ENCODE measurements at regions not wholly inside any gene's neighbourhood (a gene's known extent, or its start where the extent isn't known, plus 50 kb on each side); places are given as distances from the start of the nearest gene placed in this dataset.

DNA sequence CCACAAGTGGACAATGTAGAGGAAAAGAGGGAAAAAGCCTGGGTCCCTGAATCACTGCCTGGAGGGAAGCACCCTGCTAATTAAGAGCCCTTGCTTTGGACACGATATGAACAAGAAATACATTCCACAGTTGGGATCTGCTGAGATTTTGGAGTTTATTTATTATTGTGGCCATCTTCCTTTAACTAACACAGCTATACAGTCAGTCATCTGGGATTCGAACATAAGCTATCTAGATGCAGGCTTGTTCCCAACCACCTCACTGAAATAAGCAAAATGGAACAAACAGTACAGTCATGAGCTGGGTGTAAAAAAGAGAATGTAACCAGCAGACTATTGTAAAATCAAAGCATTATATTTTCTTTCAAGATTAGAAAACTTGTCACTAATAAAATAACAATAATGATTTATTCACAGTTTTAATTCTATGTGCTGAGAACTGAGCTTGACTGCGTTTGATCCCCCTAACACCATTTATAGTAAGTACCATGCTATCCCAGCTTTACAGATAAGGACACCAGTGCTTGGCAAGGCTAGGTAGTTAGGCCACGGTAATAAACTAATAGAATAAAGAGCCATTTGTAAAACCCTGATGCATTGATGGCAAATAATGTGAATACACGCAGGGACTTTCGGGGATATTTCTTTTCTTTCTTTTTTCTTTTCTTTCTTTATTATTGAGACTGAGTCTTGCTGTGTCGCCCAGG is 223.8 kb upstream of the KLF6 start:
- Mint-ChIP-seq H3K4me3 (no peak overlapping the region), H3K9me3 (no peaks in the 10 kb centered on the region), H3K36me3 (no peaks in the 10 kb centered on the region), H3K4me1 (peaks cover 15% of the 10 kb centered on the region), H3K27ac (peak overlapping the region; percentile 11), H3K27me3 (no peaks in the 10 kb centered on the region)
- ATAC-seq (ENCODE audit: low read depth), result no peak
- no peak for DNase-seq (ENCODE audit: low spot score in 2 of 2)

GRCh38 chr10:4007771-4008170 is 222.8 kb upstream of the KLF6 start:
- H3K4me3 Mint-ChIP-seq, result no peak overlapping the region
- peaks cover 6% of the 10 kb centered on the region for H3K4me1 Mint-ChIP-seq
- no peaks in the 10 kb centered on the region for H3K9me3 Mint-ChIP-seq
- H3K27me3 Mint-ChIP-seq, result no peaks in the 10 kb centered on the region
- no peak overlapping the region for H3K27ac Mint-ChIP-seq
- ATAC-seq (ENCODE audit: low read depth), result no peak
- H3K36me3 Mint-ChIP-seq, result no peaks in the 10 kb centered on the region
- no peak for DNase-seq (ENCODE audit: low spot score in 2 of 2)

GRCh38 chr10:4006858-4007257 is 221.8 kb upstream of the KLF6 start:
- H3K27me3 Mint-ChIP-seq, result peaks cover 2% of the 10 kb centered on the region
- no peak for DNase-seq (ENCODE audit: low spot score in 2 of 2)
- no peaks in the 10 kb centered on the region for H3K9me3 Mint-ChIP-seq
- peaks cover 5% of the 10 kb centered on the region for H3K4me1 Mint-ChIP-seq
- no peak overlapping the region for H3K27ac Mint-ChIP-seq
- no peak overlapping the region for H3K4me3 Mint-ChIP-seq
- no peak for ATAC-seq (ENCODE audit: low read depth)
- no peaks in the 10 kb centered on the region for H3K36me3 Mint-ChIP-seq

DNA sequence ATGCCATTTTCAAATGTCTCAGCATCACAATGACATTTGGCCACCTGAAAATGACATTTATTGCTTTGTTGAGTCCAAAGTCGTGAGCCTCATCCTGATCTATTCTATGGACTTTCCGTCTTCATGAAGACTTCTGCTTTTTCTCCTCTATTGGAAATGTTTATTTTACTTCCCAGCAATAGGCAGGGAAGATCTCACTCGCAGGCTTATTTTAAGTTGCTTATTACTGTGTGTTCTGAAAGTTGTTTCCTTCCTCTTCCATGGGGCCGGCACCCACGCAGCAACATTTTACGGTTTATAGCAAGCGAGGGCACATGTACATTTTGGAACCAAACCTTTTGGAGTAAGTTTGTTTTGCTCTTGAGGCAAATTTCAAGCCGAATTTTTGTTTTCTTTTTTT is 221.0 kb upstream of the KLF6 start:
- Mint-ChIP-seq H3K27ac (no peak overlapping the region), H3K4me3 (no peak overlapping the region), H3K4me1 (peaks cover 5% of the 10 kb centered on the region), H3K36me3 (peaks cover 2% of the 10 kb centered on the region), H3K9me3 (peaks cover 1% of the 10 kb centered on the region), H3K27me3 (peaks cover 2% of the 10 kb centered on the region)
- no peak for DNase-seq (ENCODE audit: low spot score in 2 of 2)
- no peak for ATAC-seq (ENCODE audit: low read depth)

DNA sequence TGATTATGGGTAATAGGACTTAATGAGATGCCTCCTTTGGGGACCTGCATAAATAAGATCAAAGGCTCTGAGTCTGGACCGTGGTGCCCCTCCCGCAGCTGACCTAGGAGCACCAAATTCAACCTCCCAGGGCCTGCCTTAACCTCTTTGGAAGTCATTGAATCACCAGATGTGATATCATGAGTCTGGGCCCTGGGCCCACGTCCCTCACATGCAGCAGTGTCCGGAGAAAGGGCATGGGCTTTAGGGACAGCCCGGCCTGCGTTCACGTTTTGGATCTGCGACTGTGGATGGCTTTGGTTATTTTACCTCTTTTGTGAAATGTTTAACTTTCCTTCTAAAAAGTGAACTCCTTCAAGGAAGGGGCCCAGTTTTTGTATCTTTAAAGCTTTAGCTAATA is 220.0 kb upstream of the KLF6 start:
- H3K4me3 Mint-ChIP-seq, result no peak overlapping the region
- no peak overlapping the region for H3K27ac Mint-ChIP-seq
- peaks cover 2% of the 10 kb centered on the region for H3K27me3 Mint-ChIP-seq
- DNase-seq (ENCODE audit: low spot score in 2 of 2), result no peak
- peaks cover 7% of the 10 kb centered on the region for H3K36me3 Mint-ChIP-seq
- peaks cover 5% of the 10 kb centered on the region for H3K4me1 Mint-ChIP-seq
- no peak for ATAC-seq (ENCODE audit: low read depth)
- peaks cover 6% of the 10 kb centered on the region for H3K9me3 Mint-ChIP-seq

DNA sequence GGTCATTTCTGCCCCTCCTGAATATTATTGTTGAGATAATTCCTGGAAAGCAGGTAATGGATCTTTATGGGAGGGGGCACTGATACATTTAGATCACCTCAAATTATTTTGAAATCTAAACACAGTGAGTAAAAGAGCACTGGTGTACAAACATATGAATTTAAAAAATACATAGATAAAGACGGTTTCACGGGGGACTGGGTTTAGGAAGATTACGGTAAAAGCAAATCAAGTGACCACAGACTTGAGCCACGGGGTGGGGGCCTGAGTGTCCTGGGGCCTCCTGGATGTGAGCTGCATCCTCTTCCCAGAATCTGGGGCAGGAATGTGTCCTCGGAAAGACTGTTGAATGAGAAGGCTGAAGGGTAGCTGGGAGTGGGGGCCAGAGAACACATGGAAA is 219.1 kb upstream of the KLF6 start:
- Mint-ChIP-seq H3K36me3 (peaks cover 8% of the 10 kb centered on the region), H3K4me1 (peaks cover 5% of the 10 kb centered on the region), H3K27me3 (peaks cover 2% of the 10 kb centered on the region), H3K4me3 (no peak overlapping the region), H3K27ac (peak overlapping the region; percentile 40), H3K9me3 (peaks cover 7% of the 10 kb centered on the region)
- DNase-seq (ENCODE audit: low spot score in 2 of 2) (no peak), ATAC-seq (ENCODE audit: low read depth) (no peak)

- no peak for DNase-seq (ENCODE audit: low spot score in 2 of 2)
- no peak for ATAC-seq (ENCODE audit: low read depth)
- H3K27ac Mint-ChIP-seq, result peak overlapping the region; percentile 40
- peaks cover 7% of the 10 kb centered on the region for H3K9me3 Mint-ChIP-seq
- no peak overlapping the region for H3K4me3 Mint-ChIP-seq
- peaks cover 2% of the 10 kb centered on the region for H3K27me3 Mint-ChIP-seq
- H3K4me1 Mint-ChIP-seq, result peaks cover 5% of the 10 kb centered on the region
- peaks cover 9% of the 10 kb centered on the region for H3K36me3 Mint-ChIP-seq
Measured at GRCh38 chr10:4003348-4003973, 218.5 kb upstream of the KLF6 start.

GRCh38 chr10:4001811-4002210 is 216.8 kb upstream of the KLF6 start:
- peaks cover 7% of the 10 kb centered on the region for H3K9me3 Mint-ChIP-seq
- peaks cover 2% of the 10 kb centered on the region for H3K27me3 Mint-ChIP-seq
- no peak for DNase-seq (ENCODE audit: low spot score in 2 of 2)
- peaks cover 5% of the 10 kb centered on the region for H3K4me1 Mint-ChIP-seq
- ATAC-seq (ENCODE audit: low read depth), result no peak
- no peak overlapping the region for H3K27ac Mint-ChIP-seq
- H3K36me3 Mint-ChIP-seq, result peaks cover 9% of the 10 kb centered on the region
- no peak overlapping the region for H3K4me3 Mint-ChIP-seq

DNA sequence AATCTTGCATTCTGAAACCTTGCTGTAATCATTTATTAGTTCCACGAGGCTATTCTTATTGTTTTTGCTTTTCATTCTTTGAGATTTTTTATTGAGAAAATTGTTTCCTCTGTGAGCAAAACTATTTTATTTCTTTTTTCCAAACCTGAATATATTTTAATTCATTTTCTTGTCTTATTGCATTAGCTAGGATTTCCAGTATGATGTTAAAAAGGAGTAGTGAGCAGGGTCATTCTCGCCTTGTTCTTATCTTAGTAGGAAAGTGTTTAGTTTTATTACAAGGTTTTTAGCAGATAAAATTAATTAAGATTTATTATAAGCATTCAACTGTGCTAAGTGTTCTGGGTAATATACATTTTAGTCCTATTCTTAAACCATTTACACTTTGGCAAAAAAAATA is 214.6 kb upstream of the KLF6 start:
- no peak overlapping the region for H3K27ac Mint-ChIP-seq
- H3K4me3 Mint-ChIP-seq, result no peak overlapping the region
- H3K27me3 Mint-ChIP-seq, result peaks cover 2% of the 10 kb centered on the region
- H3K9me3 Mint-ChIP-seq, result peaks cover 7% of the 10 kb centered on the region
- no peak for ATAC-seq (ENCODE audit: low read depth)
- DNase-seq (ENCODE audit: low spot score in 2 of 2), result no peak
- peaks cover 9% of the 10 kb centered on the region for H3K36me3 Mint-ChIP-seq
- H3K4me1 Mint-ChIP-seq, result no peaks in the 10 kb centered on the region

GRCh38 chr10:3996697-3997096 is 211.7 kb upstream of the KLF6 start:
- DNase-seq (ENCODE audit: low spot score in 2 of 2), result no peak
- peaks cover 9% of the 10 kb centered on the region for H3K36me3 Mint-ChIP-seq
- H3K9me3 Mint-ChIP-seq, result peaks cover 7% of the 10 kb centered on the region
- no peaks in the 10 kb centered on the region for H3K27me3 Mint-ChIP-seq
- H3K27ac Mint-ChIP-seq, result no peak overlapping the region
- no peak overlapping the region for H3K4me3 Mint-ChIP-seq
- ATAC-seq (ENCODE audit: low read depth), result no peak
- H3K4me1 Mint-ChIP-seq, result peaks cover 4% of the 10 kb centered on the region

DNA sequence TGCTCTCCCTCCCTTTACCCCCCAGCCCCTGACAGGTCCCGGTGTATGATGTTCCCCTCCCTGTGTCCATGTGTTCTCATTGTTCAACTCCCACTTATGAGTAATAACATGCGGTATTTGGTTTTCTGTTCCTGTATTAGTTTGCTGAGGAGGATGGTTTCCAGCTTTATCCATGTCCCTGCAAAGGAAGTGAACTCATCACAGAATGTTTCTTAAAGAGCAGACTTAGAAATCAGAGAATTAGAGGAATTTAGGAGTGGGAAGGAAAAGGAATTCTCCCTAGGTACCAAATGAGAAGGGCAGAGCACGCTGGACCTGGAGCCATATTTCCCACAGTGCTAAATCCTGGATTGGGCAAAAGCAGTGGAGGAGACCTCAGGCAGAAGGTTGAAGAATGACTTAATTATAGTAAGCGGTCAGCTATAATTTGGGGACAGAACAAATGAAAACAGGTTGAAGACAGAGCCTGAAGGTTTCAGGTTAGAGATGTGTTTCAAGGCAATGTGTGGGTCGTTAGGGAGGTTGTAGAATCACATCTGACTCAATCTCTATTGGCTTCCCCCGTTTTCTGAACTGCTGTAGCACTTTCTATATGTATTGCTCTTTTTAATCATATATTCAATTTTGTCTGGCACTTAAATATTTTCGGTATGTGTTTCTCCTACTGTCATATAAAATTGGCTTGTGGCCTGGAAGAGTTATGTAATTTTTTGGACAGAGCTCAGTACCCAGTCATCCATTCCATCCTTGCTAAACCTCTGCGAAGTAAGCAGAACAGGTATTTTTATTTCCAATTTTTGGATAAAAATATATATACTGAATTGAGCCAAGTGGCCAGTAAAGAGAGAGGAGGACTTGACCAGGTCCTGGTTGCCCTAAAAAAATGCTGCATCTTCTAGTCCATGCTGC is 210.5 kb upstream of the KLF6 start:
- H3K9me3 Mint-ChIP-seq, result peaks cover 5% of the 10 kb centered on the region
- ATAC-seq (ENCODE audit: low read depth) (no peak), DNase-seq (ENCODE audit: low spot score in 2 of 2) (no peak)
- peaks cover 8% of the 10 kb centered on the region for H3K36me3 Mint-ChIP-seq
- no peaks in the 10 kb centered on the region for H3K27me3 Mint-ChIP-seq
- peaks cover 4% of the 10 kb centered on the region for H3K4me1 Mint-ChIP-seq
- peak overlapping the region; percentile 13 for H3K27ac Mint-ChIP-seq
- no peak overlapping the region for H3K4me3 Mint-ChIP-seq

DNA sequence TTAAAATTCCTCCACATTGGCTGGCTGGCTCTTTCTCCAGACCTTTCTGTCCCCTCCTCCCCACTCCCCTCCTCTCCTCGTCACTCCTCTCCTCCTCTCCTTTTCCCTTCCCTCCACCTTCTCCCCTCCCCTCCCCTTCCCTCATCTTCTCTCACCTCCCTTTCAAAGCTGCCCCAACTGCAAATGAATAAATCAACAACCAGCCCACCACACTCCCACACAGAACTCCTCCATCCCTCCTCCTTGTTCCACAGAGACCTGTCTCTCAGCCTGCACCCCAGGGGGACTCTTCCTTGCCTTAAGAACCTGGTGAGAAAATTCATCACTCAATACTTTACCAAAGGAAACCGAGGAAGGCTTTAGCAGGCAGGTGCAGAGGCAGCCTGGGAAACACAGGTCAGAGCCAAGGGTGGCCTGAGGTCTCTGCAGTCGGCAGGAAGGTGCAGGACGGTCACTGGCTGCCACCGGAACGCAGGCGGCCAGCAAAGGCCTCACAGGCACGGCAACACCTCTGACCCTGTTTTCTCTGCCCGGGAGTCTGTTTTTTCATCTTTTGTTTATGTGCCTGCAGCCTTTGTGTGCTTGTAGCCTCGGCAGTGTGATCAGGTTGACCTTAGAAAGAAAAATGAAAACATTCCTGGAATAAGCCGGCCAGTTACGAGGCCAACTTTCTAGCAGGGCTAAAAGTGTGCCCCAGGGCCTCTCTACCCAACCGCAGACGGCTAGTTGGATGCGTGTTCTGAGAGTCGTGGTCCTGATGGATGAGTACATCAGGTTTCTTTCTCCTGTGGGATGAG is 207.6 kb upstream of the KLF6 start:
- Mint-ChIP-seq H3K4me3 (no peak overlapping the region), H3K4me1 (peaks cover 7% of the 10 kb centered on the region), H3K27me3 (no peaks in the 10 kb centered on the region), H3K27ac (no peak overlapping the region), H3K36me3 (no peaks in the 10 kb centered on the region), H3K9me3 (no peaks in the 10 kb centered on the region)
- no peak for DNase-seq (ENCODE audit: low spot score in 2 of 2)
- ATAC-seq (ENCODE audit: low read depth), result no peak

DNA sequence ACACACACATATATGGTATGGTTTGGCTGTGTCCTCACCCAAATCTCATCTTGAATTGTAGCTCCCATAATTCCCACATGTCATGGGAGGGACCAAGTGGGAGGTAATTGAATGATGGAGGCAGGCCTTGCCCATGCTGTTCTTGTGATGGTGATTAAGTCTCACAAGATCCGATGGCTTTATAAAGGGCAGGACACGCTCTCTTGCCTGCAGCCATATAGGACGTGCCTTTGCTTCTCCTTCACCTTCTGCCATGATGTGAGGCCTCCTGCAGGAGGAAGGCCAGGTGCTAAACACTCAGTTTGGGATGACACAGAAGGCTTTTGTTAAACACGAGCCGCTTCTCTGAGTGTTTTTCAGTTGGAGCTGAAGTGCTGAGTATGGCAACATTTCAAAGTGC is 205.3 kb upstream of the KLF6 start:
- Mint-ChIP-seq H3K27me3 (no peaks in the 10 kb centered on the region), H3K27ac (no peak overlapping the region), H3K4me3 (no peak overlapping the region), H3K4me1 (peaks cover 10% of the 10 kb centered on the region), H3K36me3 (no peaks in the 10 kb centered on the region), H3K9me3 (no peaks in the 10 kb centered on the region)
- ATAC-seq (ENCODE audit: low read depth) (no peak), DNase-seq (ENCODE audit: low spot score in 2 of 2) (no peak)

Data from memory B cell (primary cell).